ENCODE measurements at regions not wholly inside any gene's neighbourhood (a gene's known extent, or its start where the extent isn't known, plus 50 kb on each side); places are given as distances from the start of the nearest gene placed in this dataset.

GRCh38 chr7:132045481-132045980 lies 489.1 kb upstream of the PODXL start:
- ATAC-seq (no peak), DNase-seq (no peak)
- Histone ChIP-seq H3K4me3 (no peak overlapping the region), H3K27me3 (no peaks in the 10 kb centered on the region), H3K27ac (no peak overlapping the region), H3K36me3 (replicated peaks in 1 of 2; ENCODE audit: insufficient read depth in 1 of 2, low read depth in 2 of 2) (no peaks in the 10 kb centered on the region), H3K9me3 (no peaks in the 10 kb centered on the region), H3K4me1 (no peaks in the 10 kb centered on the region)
- intact Hi-C loops (cut with DNase I): no loop called here
- 91 to 100% methylated on average over 2 of the region's 2 CpGs for WGBS, 2 donors
- TF ChIP-seq CTCF (IDR thresholded peaks at IDR 0.05): no peak
- TF ChIP-seq POLR2A (IDR thresholded peaks at IDR 0.05): no peak

DNA sequence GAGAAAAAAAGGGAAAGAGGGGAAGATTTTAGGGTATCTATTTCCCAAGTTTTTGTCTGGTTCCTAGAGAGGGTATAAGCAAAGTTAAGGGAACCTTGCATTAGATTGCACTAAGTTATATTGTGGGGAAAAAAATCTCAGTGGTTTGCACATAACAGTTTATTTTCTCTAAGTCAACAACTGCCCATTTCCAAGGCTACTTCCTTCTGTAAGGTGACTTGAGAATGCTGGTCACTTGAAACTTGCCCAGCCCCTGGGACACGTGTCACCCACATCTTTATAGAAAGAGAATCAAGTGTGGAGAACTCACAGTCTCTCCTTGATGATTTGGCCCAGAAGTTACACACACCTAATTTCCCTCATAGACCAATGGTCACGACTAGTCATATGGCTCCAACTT lies 488.6 kb upstream of the PODXL start:
- no peak for DNase-seq
- 45 to 68% methylated on average over 2 of the region's 2 CpGs for WGBS, 2 donors
- Histone ChIP-seq H3K36me3 (replicated peaks in 1 of 2; ENCODE audit: insufficient read depth in 1 of 2, low read depth in 2 of 2) (no peaks in the 10 kb centered on the region), H3K9me3 (no peaks in the 10 kb centered on the region), H3K27ac (no peak overlapping the region), H3K4me1 (no peaks in the 10 kb centered on the region), H3K27me3 (no peaks in the 10 kb centered on the region), H3K4me3 (no peak overlapping the region)
- intact Hi-C loops (cut with DNase I): no loop called here
- TF ChIP-seq CTCF (IDR thresholded peaks at IDR 0.05) (no peak), POLR2A (IDR thresholded peaks at IDR 0.05) (no peak)
- ATAC-seq: no peak

GRCh38 chr7:132044247-132044646 lies 487.8 kb upstream of the PODXL start:
- Histone ChIP-seq H3K4me3 (no peak overlapping the region), H3K27ac (no peak overlapping the region), H3K9me3 (no peaks in the 10 kb centered on the region), H3K27me3 (no peaks in the 10 kb centered on the region), H3K36me3 (replicated peaks in 1 of 2; ENCODE audit: insufficient read depth in 1 of 2, low read depth in 2 of 2) (no peaks in the 10 kb centered on the region), H3K4me1 (no peaks in the 10 kb centered on the region)
- DNase-seq (no peak), ATAC-seq (no peak)
- TF ChIP-seq POLR2A (IDR thresholded peaks at IDR 0.05) (no peak), CTCF (IDR thresholded peaks at IDR 0.05) (no peak)
- WGBS, 2 donors: 100% methylated on average over 1 of the region's 1 CpG
- intact Hi-C loops (cut with DNase I): no loop called here

DNA sequence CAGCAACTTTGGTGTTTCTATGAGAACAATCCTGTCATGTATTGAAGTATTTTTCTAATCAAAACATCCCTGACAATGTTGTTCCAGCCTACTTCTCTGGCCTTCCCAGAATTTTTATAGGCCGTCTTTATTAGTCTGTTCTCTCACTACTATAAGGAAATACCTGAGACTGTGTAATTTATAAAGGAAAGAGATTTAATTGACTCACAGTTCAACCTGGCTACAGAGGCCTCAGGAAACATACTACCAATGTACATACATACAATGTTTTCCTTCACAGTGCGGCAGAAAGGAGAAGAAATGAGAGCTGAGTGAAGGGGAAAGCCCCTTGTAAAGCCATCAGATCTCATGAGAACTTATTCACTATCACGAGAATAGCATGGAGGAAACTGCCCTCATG lies 484.7 kb upstream of the PODXL start:
- whole genome bisulfite sequencing, 2 donors: 80 to 89% methylated on average over 3 of the region's 3 CpGs
- Histone ChIP-seq H3K27me3 (no peaks in the 10 kb centered on the region), H3K9me3 (no peaks in the 10 kb centered on the region), H3K4me1 (no peaks in the 10 kb centered on the region), H3K4me3 (no peak overlapping the region), H3K36me3 (replicated peaks in 1 of 2; ENCODE audit: insufficient read depth in 1 of 2, low read depth in 2 of 2) (no peaks in the 10 kb centered on the region), H3K27ac (no peak overlapping the region)
- intact Hi-C loops (cut with DNase I): no loop called here
- TF ChIP-seq CTCF (IDR thresholded peaks at IDR 0.05) (no peak), POLR2A (IDR thresholded peaks at IDR 0.05) (no peak)
- DNase-seq (no peak), ATAC-seq (no peak)

DNA sequence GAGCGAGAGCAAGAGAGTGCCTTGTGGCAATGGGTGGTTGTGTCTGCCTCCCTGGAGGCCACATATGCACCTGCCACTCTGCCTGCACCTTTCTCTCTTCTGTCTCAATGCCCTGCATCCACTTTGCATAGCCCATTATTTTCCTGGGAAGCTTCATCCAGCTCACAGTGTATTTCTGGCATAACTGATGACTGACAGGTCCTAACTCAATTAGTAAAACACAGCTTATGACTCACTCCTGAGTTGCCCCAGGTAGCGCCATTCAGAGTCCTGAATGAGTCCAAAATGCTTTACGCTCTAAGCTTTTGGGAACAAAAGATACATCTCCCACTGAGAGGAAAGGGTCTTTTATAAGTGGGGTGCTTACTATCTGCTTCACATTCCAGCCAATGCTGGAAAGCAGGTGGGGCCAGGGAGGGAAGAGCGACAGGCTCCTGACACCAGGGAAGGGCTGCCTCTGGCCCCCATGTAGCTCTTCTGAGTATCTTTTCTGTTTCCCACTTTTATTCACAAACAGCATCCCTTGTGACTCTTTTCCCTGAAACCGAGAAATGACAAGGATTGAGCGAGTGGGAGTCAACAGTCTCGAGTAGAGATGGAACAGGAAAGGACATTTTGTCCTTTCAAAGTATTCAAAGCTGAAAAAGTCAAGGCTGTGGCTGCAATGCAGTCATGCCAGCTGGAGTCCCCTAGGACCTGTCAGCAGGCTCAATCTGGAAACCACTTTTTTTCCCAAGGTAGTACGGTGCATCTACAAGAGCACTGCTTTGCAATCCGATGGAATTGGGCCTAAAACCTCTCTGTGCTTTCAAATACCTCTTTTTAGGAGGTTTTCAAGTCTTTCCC lies 479.3 kb upstream of the PODXL start:
- Histone ChIP-seq H3K9me3 (no peaks in the 10 kb centered on the region), H3K4me1 (peaks cover 4% of the 10 kb centered on the region), H3K36me3 (replicated peaks in 1 of 2; ENCODE audit: insufficient read depth in 1 of 2, low read depth in 2 of 2) (no peaks in the 10 kb centered on the region), H3K4me3 (no peak overlapping the region), H3K27me3 (no peaks in the 10 kb centered on the region), H3K27ac (no peak overlapping the region)
- intact Hi-C loops (cut with DNase I): no loop called here
- no peak for ATAC-seq
- DNase-seq: no peak
- TF ChIP-seq POLR2A (IDR thresholded peaks at IDR 0.05) (no peak), CTCF (IDR thresholded peaks at IDR 0.05) (no peak)
- WGBS, 2 donors: 76 to 78% methylated on average over 9 of the region's 9 CpGs

Data from body of pancreas (tissue), 4 donors.